ENCODE measurements at regions not wholly inside any gene's neighbourhood (a gene's known extent, or its start where the extent isn't known, plus 50 kb on each side); places are given as distances from the start of the nearest gene placed in this dataset.

DNA sequence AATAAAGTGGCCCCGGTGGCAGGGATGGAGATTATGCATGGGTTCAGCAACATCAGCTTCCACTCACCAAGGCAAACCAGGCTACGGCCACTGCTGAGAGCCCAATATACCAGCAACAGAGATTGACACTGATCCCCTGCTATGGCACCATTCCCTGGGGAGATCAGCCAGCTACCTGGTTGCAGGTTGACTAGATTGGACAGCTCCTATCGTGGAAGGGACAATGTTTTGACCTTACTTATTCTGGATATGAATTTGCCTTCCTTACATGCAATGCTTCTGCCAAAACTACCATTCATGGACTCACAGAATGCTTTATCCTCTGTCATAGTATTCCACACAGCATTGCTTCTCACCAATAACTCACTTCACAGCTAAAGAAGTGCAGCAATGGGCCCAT, 174.8 kb upstream of the TNFAIP3 start:
- TF ChIP-seq POLR2A (IDR thresholded peaks at IDR 0.05; ENCODE audit: low read length) (no peak), GATA1 (IDR thresholded peaks at IDR 0.05; ENCODE audit: low read depth, low read length) (no peak)
